ENCODE measurements at regions not wholly inside any gene's neighbourhood (a gene's known extent, or its start where the extent isn't known, plus 50 kb on each side); places are given as distances from the start of the nearest gene placed in this dataset.

DNA sequence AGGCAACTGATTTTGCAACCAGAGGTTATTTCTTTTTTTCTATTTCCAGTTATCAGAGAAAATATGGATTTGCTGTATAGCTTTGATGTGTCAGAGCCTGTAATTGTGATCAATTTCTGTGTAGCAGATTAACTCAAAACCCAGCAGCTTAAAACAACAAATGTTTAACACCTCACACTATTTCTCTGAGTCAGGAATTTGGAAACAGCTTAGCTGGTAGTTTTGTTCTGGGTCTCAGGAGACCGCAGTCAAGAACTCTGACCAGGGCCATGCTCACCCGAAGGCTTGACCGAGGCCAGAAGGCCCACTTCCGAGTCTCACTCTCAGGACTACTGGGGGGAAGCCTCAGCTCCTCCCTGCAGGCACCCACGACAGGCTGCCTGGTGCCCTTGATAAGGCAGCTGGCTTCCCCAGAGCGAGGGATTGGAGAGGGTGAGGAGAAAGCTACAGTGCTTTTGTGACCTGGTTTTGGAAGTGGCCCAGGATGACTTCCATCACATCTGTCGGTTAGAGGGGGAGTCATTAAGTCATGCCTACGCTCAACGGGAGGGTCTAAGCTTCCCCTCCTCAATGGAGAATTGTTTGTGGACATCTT, 105.7 kb upstream of the SHH start:
- no peaks in the 10 kb centered on the region for H3K9me3 Mint-ChIP-seq (ENCODE audit: insufficient read depth)
- no peak for DNase-seq
- ChIA-PET POLR2A (no interaction called here), CTCF (no interaction called here)
- ATAC-seq (ENCODE audit: low read depth), result no peak
- no peak overlapping the region for H2AFZ ChIP-seq (ENCODE audit: insufficient read depth, low read depth, low read length, poor library complexity, severe bottlenecking)
- no peak for TF ChIP-seq EZH2 (IDR thresholded peaks at IDR 0.05; ENCODE audit: borderline replicate concordance, insufficient read depth, low read depth, low read length, poor library complexity, severe bottlenecking)
- TF ChIP-seq, protein P1, sequence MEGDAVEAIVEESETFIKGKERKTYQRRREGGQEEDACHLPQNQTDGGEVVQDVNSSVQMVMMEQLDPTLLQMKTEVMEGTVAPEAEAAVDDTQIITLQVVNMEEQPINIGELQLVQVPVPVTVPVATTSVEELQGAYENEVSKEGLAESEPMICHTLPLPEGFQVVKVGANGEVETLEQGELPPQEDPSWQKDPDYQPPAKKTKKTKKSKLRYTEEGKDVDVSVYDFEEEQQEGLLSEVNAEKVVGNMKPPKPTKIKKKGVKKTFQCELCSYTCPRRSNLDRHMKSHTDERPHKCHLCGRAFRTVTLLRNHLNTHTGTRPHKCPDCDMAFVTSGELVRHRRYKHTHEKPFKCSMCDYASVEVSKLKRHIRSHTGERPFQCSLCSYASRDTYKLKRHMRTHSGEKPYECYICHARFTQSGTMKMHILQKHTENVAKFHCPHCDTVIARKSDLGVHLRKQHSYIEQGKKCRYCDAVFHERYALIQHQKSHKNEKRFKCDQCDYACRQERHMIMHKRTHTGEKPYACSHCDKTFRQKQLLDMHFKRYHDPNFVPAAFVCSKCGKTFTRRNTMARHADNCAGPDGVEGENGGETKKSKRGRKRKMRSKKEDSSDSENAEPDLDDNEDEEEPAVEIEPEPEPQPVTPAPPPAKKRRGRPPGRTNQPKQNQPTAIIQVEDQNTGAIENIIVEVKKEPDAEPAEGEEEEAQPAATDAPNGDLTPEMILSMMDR (IDR thresholded peaks at IDR 0.05), result no peak
- H4K20me1 ChIP-seq (ENCODE audit: control insufficient read depth, insufficient read depth, low read length, poor library complexity, severe bottlenecking), result no peaks in the 10 kb centered on the region
- no peak overlapping the region for H3K27ac Mint-ChIP-seq
- no peaks in the 10 kb centered on the region for H3K36me3 ChIP-seq (replicated peaks in 1 of 2; ENCODE audit: control extremely low read depth in 1 of 2, control insufficient read depth in 1 of 2, extremely low read depth in 1 of 2, insufficient read depth in 2 of 2, low read length in 1 of 2)
- no peak overlapping the region for H3K27ac ChIP-seq (ENCODE audit: low read length in 2 of 2)
- no peaks in the 10 kb centered on the region for H3K4me1 ChIP-seq (ENCODE audit: control insufficient read depth in 2 of 2, insufficient read depth in 2 of 2, low read length in 2 of 2)
- no peaks in the 10 kb centered on the region for H3K4me1 Mint-ChIP-seq
- no peak overlapping the region for H3K4me2 ChIP-seq (replicated peaks; ENCODE audit: low read depth, low read length, poor library complexity, severe bottlenecking)
- peaks cover 0 to 14% (median 0%) of the 10 kb centered on the region in 3 donors for H3K9me3 ChIP-seq (ENCODE audit: control extremely low read depth in 1 of 3, control insufficient read depth in 2 of 3, insufficient read depth in 1 of 3, low read length in 2 of 3)
- 75% methylated on average over 8 of the region's 9 CpGs for WGBS (ENCODE audit: insufficient coverage)
- no peak overlapping the region for H3K4me3 ChIP-seq (ENCODE audit: control extremely low read depth in 1 of 5, extremely low read depth in 1 of 5, insufficient read depth in 1 of 5, low read depth in 2 of 5, low read length in 4 of 5)
- H3K79me2 ChIP-seq (ENCODE audit: control insufficient read depth, insufficient read depth, low read length), result no peaks in the 10 kb centered on the region
- no peaks in the 10 kb centered on the region for H3K27me3 Mint-ChIP-seq
- no peak overlapping the region for H3K9ac ChIP-seq (ENCODE audit: low read length)
- intact Hi-C loops (cut with micrococcal nuclease), result no loop called here
- no peak overlapping the region for H3K4me3 Mint-ChIP-seq
- no peaks in the 10 kb centered on the region for H3K27me3 ChIP-seq (replicated peaks in 1 of 4; ENCODE audit: control extremely low read depth in 1 of 4, control insufficient read depth in 3 of 4, insufficient read depth in 4 of 4, low read length in 3 of 4)

DNA sequence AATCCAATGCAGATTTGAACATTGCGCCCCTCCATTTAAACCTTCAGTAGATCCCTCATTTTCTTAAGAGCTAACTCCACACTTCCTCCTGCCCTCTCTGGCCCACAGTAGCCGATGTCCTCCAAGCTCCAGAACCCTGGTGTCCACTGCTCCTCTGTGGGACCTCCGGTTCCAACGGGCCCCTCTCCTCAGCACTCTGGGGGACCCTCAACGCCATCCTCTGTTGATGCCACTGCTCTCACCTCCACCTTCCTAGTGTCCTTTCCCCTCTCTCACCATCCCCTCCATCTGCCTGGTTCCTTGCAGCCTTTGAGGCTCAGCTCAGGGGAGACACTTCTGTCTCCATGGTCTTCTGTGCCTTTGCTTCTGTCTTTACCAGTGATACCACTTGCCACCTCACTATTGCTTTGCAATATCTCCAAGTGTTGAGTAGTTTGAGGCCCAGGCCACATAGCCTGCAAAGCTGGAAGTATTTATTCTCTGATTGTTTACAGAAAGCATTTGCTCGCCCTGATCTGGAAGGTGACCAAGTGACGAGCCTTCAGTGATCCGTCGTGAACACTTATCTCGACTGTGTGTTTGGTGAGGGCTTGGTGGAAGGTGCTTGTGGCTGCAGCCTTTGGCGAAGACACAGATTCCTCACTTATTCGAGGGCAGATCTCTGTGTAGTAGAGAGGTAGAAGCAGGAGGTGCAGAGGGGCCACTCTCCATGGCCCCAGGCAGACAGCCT, 104.8 kb upstream of the SHH start:
- H3K27ac Mint-ChIP-seq, result no peak overlapping the region
- ATAC-seq (ENCODE audit: low read depth), result no peak
- ChIA-PET POLR2A (no interaction called here), CTCF (no interaction called here)
- DNase-seq, result no peak
- no peaks in the 10 kb centered on the region for H3K4me1 Mint-ChIP-seq
- peaks cover 4% of the 10 kb centered on the region for H3K9me3 Mint-ChIP-seq (ENCODE audit: insufficient read depth)
- Histone ChIP-seq H2AFZ (ENCODE audit: insufficient read depth, low read depth, low read length, poor library complexity, severe bottlenecking) (no peak overlapping the region), H4K20me1 (ENCODE audit: control insufficient read depth, insufficient read depth, low read length, poor library complexity, severe bottlenecking) (no peaks in the 10 kb centered on the region), H3K27ac (ENCODE audit: low read length in 2 of 2) (no peak overlapping the region), H3K9me3 (ENCODE audit: control extremely low read depth in 1 of 3, control insufficient read depth in 2 of 3, insufficient read depth in 1 of 3, low read length in 2 of 3) (peaks cover 0 to 20% (median 0%) of the 10 kb centered on the region in 3 donors), H3K79me2 (ENCODE audit: control insufficient read depth, insufficient read depth, low read length) (no peaks in the 10 kb centered on the region), H3K9ac (ENCODE audit: low read length) (no peak overlapping the region), H3K27me3 (replicated peaks in 1 of 4; ENCODE audit: control extremely low read depth in 1 of 4, control insufficient read depth in 3 of 4, insufficient read depth in 4 of 4, low read length in 3 of 4) (no peaks in the 10 kb centered on the region), H3K4me1 (ENCODE audit: control insufficient read depth in 2 of 2, insufficient read depth in 2 of 2, low read length in 2 of 2) (no peaks in the 10 kb centered on the region), H3K4me2 (replicated peaks; ENCODE audit: low read depth, low read length, poor library complexity, severe bottlenecking) (no peak overlapping the region), H3K4me3 (ENCODE audit: control extremely low read depth in 1 of 5, extremely low read depth in 1 of 5, insufficient read depth in 1 of 5, low read depth in 2 of 5, low read length in 4 of 5) (no peak overlapping the region), H3K36me3 (replicated peaks in 1 of 2; ENCODE audit: control extremely low read depth in 1 of 2, control insufficient read depth in 1 of 2, extremely low read depth in 1 of 2, insufficient read depth in 2 of 2, low read length in 1 of 2) (no peaks in the 10 kb centered on the region)
- intact Hi-C loops (cut with micrococcal nuclease), result no loop called here
- WGBS (ENCODE audit: insufficient coverage), result 85% methylated on average over 11 of the region's 12 CpGs
- no peak for TF ChIP-seq EZH2 (IDR thresholded peaks at IDR 0.05; ENCODE audit: borderline replicate concordance, insufficient read depth, low read depth, low read length, poor library complexity, severe bottlenecking)
- TF ChIP-seq, protein P1 (IDR thresholded peaks at IDR 0.05), result no peak
- no peaks in the 10 kb centered on the region for H3K27me3 Mint-ChIP-seq
- no peak overlapping the region for H3K4me3 Mint-ChIP-seq

Measured in B cell (primary cell).